IMR-90 (cell line): ENCODE measurements at regions not wholly inside any gene's neighbourhood (a gene's known extent, or its start where the extent isn't known, plus 50 kb on each side); places are given as distances from the start of the nearest gene placed in this dataset.

Experiments used
- BHLHE40 ChIP-seq: fragments of 150-350 bp; IDR thresholded peaks from 2 replicates; pipeline ENCODE4 v1.6.1; 2016; ENCODE audit warnings: mild to moderate bottlenecking, low read depth, low read length
- CEBPB ChIP-seq: IDR thresholded peaks from 2 replicates; pipeline ENCODE4 v1.6.1; 2012; ENCODE audit warnings: low read depth, low read length, improper control_type of control experiment
- MAZ ChIP-seq: IDR thresholded peaks from 2 replicates; pipeline ENCODE4 v1.6.1; 2012; ENCODE audit warnings: low read depth, mild to moderate bottlenecking, low read length, improper control_type of control experiment, moderate library complexity, borderline replicate concordance
- RAD21 ChIP-seq: IDR thresholded peaks from 2 replicates; pipeline ENCODE4 v1.6.1; 2012; ENCODE audit warnings: low read length, improper control_type of control experiment
- SMC3 ChIP-seq: fragments of 150-350 bp; IDR thresholded peaks from 2 replicates; pipeline ENCODE4 v1.6.1; 2016; ENCODE audit warnings: low read depth, mild to moderate bottlenecking, antibody characterized with exemption, low read length, moderate library complexity
- TF ChIP-seq, protein P1 (sequence below): conservative IDR thresholded peaks from 2 replicates; pipeline ENCODE4 v1.5.1; 2012; ENCODE audit warnings: mild to moderate bottlenecking, low read depth, low read length, improper control_type of control experiment

- TF ChIP-seq, protein P1, sequence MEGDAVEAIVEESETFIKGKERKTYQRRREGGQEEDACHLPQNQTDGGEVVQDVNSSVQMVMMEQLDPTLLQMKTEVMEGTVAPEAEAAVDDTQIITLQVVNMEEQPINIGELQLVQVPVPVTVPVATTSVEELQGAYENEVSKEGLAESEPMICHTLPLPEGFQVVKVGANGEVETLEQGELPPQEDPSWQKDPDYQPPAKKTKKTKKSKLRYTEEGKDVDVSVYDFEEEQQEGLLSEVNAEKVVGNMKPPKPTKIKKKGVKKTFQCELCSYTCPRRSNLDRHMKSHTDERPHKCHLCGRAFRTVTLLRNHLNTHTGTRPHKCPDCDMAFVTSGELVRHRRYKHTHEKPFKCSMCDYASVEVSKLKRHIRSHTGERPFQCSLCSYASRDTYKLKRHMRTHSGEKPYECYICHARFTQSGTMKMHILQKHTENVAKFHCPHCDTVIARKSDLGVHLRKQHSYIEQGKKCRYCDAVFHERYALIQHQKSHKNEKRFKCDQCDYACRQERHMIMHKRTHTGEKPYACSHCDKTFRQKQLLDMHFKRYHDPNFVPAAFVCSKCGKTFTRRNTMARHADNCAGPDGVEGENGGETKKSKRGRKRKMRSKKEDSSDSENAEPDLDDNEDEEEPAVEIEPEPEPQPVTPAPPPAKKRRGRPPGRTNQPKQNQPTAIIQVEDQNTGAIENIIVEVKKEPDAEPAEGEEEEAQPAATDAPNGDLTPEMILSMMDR: no peak
- TF ChIP-seq BHLHE40 (no peak), SMC3 (no peak), RAD21 (no peak), MAZ (no peak), CEBPB (no peak)
These were observed 450.6 kb downstream of the TSN start for GRCh38 chr2:122206101-122206500.
